GM19455 (cell line): ENCODE measurements at regions not wholly inside any gene's neighbourhood (a gene's known extent, or its start where the extent isn't known, plus 50 kb on each side); places are given as distances from the start of the nearest gene placed in this dataset.
"Not testable (repeated sequence)": the region's sequence is repeated elsewhere in the genome, so short reads cannot be mapped to it uniquely, and the experiment has no call there.

Experiments used
- ATAC-seq: cut with Tn5 transposase; IDR thresholded peaks from one replicate; pipeline ENCODE4 v1.9.1; 2021; ENCODE audit not compliant: unreplicated experiment

DNA sequence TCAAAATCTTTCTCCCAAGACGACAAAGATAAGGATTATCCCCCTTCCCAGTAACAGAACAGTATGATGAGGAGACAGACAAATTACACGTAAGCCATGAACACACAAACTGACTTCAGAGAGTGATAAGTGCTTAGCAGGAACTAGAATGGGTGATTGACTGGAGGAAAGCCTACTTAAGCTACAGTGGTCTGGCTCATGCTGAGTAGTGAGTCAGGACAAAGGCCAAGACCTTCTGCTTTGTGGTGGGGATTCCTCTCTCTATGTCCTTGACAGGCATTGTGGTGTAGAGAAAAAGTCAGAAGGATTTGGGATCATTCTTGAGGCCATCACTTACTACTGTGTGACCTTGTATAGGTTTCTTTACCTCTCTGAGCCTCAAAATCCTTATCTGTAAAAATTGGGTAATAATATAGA, 381.9 kb upstream of the CCL2 start:
- no peak for ATAC-seq

- no peak for ATAC-seq
These were observed 380.4 kb upstream of the CCL2 start for GRCh38 chr17:33874617-33875060.

DNA sequence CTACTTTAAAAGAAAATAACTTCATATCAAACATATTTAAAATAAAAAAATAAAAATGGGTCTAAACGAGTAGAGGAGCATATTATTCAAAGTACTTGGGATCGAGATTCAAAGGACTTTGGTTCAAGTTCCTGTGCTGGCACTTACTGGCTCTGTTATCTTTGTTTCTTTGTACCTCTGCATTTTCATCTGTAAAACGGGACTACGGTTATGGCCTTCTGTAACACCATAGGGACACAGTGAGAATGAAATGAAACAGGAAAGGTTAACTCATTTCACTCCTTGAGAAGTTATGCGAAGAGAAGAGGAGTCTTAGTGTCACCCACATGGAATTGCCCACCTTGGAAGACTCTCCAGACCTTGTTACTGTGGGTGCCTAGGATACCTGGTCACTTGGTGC, 379.1 kb upstream of the CCL2 start:
- no peak for ATAC-seq

- ATAC-seq = not testable (repeated sequence)
These were observed 372.8 kb upstream of the CCL2 start for GRCh38 chr17:33882273-33882672.

DNA sequence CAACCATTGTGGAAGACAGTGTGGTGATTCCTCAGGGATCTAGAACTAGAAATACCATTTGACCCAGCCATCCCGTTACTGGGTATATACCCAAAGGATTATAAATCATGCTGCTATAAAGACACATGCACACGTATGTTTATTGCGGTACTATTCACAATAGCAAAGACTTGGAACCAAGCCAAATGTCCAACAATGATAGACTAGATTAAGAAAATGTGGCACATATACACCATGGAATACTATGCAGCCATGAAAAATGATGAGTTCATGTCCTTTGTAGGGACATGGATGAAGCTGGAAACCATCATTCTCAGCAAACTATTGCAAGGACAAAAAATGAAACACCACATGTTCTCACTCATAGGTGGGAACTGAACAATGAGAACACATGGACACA, 372.4 kb upstream of the CCL2 start:
- not testable (repeated sequence) for ATAC-seq

DNA sequence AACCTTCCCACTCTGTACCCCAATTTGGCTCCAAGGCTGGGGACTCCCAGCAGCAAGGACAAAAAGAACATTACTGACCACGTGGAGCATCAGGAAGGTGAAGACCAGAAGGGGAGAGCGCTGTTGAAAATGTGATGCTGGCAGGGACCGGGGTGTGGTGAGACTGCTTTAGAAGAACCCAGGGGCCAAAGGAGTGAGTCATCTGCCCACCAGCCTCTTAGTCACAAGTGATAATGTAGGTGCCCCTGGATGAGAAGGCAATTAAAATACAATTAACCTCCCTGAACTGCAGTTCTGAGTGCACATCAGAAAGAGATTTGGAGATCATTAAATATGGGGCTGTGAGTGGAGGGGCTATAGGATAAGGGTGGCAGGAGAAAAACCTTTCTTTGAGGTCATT, 366.6 kb upstream of the CCL2 start:
- no peak for ATAC-seq

DNA sequence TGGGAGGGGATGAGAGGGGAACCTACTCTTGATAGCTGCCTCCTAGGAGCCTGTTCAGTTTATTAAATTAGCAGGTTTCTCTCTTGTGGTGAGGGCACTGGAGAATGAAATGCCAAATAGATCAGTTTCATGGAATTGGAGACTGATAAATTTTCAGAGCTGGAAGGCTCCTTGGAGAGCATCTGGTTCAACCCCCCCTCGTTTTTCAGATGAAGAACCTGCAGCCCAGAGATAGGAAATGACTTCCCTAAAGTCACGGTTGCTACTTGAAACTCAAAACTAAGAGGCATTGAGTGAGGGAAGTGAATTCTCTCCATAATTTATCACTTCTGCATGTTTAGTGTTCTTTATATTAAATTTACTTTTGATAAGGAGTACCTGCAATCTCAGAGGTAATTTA, 366.0 kb upstream of the CCL2 start:
- ATAC-seq = no peak

DNA sequence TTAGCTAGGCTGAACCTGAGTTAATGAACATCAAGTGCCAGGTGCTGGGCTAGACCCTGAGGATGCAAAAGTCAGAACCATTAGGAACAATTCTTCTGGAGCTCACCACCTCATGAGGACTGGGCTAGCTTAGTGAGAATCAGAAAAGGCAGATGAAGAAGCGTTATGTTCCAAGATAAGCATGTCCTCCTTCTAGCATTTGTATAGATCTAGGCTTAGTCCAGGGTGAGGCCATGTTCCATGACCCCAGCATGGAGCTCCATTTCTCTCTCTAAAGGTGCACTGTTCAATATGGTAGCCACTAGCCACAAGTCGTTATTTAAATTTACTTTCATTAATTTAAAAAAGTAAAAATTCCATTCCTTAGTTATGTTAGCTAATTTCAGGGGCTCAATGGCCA, 365.3 kb upstream of the CCL2 start:
- no peak for ATAC-seq

DNA sequence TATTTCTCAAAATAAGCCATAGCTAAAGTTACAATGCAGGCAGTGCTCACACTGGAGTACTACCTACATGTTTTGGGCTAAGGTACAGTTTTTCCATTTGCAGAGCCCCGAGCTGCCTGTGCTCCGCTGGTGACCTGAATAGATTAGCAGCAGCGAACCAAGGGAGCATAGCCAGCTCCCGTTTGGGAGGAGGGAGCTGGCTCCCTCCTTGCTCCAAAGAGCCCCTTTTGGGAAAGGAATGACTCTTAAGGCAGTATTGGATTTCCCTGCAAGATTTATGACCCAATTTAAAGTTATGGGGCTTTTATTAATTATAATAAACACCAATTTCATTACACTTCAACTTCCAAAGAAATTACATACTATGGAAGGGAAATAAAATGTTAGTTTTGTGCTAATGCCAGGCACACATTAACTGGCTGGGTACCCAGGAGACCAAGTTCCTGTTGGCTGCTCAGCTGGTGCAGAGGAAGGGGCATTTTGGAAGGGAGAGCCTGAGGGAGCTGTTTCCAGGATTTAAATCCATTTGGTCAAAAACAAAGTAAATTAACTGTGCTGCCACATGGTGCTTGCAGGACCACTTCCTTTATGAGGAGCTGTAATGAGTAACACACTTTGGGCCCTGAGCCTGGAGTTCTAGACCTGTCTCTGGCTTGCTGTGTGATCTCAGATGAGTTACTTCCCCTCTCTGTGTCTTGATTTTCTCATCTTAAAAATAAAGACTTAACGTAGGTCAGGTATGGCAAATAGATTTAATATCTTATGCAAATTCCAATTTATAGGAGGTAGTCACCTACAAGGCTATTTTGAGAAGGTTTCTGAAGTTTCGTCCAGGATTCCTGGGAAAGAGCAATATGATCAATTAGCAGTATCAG, 362.1 kb upstream of the CCL2 start:
- no peak for ATAC-seq

- ATAC-seq = no peak
These were observed 359.6 kb upstream of the CCL2 start for GRCh38 chr17:33895491-33895890.

GRCh38 chr17:33896263-33896662, 358.8 kb upstream of the CCL2 start:
- ATAC-seq = no peak

- no peak for ATAC-seq
These were observed 354.0 kb upstream of the CCL2 start for GRCh38 chr17:33901085-33901484.

GRCh38 chr17:33902901-33903449, 352.1 kb upstream of the CCL2 start:
- ATAC-seq = no peak

DNA sequence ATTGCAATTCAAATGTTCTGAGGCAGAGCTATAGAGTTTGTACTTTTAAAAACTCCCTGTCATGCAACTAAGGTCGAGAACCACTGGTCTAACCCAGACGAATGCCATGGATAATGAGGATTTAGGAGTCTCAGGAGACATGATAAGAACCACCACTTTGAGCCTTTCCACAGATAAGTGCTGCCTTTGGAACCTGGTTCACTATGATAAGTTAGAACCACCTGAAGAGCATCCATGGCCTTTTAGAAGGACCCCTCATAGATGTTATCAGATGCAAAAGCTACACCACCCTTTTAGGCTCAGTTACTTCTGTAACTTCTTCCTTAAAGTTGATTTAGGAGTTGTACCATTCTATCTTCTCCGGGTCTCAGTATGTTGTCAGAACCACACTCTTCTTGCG, 350.6 kb upstream of the CCL2 start:
- no peak for ATAC-seq

DNA sequence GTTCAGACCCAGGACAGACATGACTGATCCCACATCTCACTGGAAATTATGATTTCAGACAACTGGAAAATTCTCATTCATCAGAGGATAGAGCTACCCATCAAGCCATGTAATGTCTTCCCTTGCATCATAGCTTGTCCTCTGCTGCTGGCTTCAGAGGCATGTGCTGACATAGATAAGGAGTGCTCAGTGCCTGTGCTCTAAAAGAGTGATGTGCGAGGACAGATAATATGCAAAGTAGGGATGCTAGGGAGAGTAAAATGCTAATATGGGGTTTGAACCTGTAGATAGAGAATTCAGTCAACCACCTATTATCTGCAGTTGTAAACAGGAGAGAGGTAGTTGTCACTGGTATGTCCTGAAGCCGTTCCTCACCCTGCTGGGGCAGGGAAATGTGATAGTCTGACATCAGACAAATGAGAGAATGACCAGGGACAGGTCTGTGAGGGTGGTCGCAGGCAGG, 349.7 kb upstream of the CCL2 start:
- ATAC-seq = no peak

GRCh38 chr17:33908363-33909064, 346.6 kb upstream of the CCL2 start:
- ATAC-seq = no peak

DNA sequence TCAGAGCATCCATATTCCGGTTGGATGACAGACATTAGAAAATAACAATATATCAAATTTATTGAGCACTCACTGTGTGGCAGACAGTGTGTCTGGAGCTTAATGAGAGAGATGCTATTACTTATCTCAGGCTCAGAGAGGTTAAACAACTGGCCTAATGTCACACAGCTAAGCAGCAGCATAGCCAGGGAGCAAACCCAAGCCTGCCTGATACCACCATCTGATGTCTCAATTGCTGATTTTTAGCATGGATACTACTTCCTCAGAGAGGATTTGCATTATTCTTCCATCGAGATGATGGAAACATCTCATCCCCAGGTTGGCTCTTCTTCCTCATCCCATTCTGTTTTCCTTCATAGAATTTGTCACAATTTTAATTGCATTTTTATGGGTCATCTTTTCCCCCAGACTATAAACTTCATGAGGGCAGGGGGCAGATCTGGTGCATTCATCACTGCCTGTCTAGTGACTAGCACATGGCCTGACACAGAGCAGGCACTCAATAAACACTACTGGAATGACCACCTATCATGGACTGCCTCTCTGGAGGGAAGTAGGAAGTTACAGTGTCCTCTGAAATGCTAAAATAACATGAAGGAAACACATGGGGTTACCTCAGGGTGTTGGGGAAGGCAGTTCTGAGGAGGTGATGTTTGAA, 344.8 kb upstream of the CCL2 start:
- no peak for ATAC-seq

DNA sequence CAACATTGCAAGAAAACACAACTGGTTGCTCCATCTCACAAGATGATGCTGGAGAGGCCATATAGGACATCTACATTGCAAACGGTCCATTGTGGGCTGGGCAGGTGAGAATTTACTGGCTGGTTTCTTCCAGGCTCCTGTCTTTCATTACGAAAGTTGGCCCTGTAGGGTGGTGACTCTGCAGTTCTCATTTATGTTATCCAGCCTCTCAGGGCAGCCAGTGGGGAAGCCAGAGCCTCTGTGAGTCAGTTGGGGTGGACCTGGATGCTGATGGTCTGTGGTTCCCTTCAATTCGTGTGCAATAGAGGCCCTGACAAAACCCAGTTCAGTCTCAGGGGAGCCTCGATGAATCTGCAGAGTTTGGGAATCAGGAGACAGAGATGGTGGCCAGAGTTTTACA, 341.0 kb upstream of the CCL2 start:
- no peak for ATAC-seq

- no peak for ATAC-seq
These were observed 332.1 kb upstream of the CCL2 start for GRCh38 chr17:33922971-33923370.

- ATAC-seq = no peak
These were observed 331.0 kb upstream of the CCL2 start for GRCh38 chr17:33924104-33924503.

GRCh38 chr17:33925649-33926048, 329.4 kb upstream of the CCL2 start:
- ATAC-seq = no peak
